Psoas muscle (tissue), 7 donors: ENCODE measurements at regions not wholly inside any gene's neighbourhood (a gene's known extent, or its start where the extent isn't known, plus 50 kb on each side); places are given as distances from the start of the nearest gene placed in this dataset.

Experiments
- ATAC-seq, 4 donors: fragments of 200-7000 bp; cut with Tn5 transposase; one replicate each; pipeline ENCODE4 v1.9.1; 2020; ENCODE audit warnings: moderate library complexity in 3 of 4, mild to moderate bottlenecking in 2 of 4
- DNase-seq, 2 donors: peaks; one replicate each; pipeline ENCODE4 v3.0.0-alpha.2; 2020
- H3K27ac ChIP-seq: fragments of 200-600 bp; one replicate; pipeline ENCODE4 v1.8.0; 2022
- H3K27me3 ChIP-seq, 3 donors: fragments of 200-600 bp in 1 of 3; one replicate each; pipeline versions ENCODE4 v1.6.1 to v1.8.0; 2013 to 2022; ENCODE audit warnings: low read length in 2 of 3, mild to moderate bottlenecking in 2 of 3, moderate library complexity in 1 of 3; ENCODE audit not compliant: insufficient read depth in 3 of 3
- H3K36me3 ChIP-seq, 2 donors: fragments of 200-600 bp in 1 of 2; one replicate each; pipeline versions ENCODE4 v1.6.1 to v1.8.0; 2013 to 2022; ENCODE audit warnings: low read depth in 1 of 2, mild to moderate bottlenecking in 1 of 2, moderate library complexity in 1 of 2; ENCODE audit not compliant: insufficient read depth in 1 of 2
- H3K4me1 ChIP-seq: fragments of 200-600 bp; one replicate; pipeline ENCODE4 v1.8.0; 2022
- H3K4me3 ChIP-seq: fragments of 200-600 bp; one replicate; pipeline ENCODE4 v1.8.0; 2022; ENCODE audit warnings: mild to moderate bottlenecking
- H3K9me3 ChIP-seq: fragments of 200-600 bp; one replicate; pipeline ENCODE4 v1.8.0; 2022
- CTCF ChIP-seq: fragments of 200-600 bp; IDR thresholded peaks from one replicate; pipeline ENCODE4 v1.8.0; 2022; ENCODE audit warnings: antibody characterized with exemption
- WGBS, 3 donors: extraction: QIAGEN DNeasy Blood & Tissue Kit; methylation state at CpG; one replicate each; pipeline versions ENCODE4 v1.1.6 to v1.1.7; 2013; 5-methylcytosine and 5-hydroxymethylcytosine counted together
- intact Hi-C, 2 donors: fragments of 100-400 bp; cut with DNase I; formaldehyde crosslinking; loops; one replicate each; pipeline versions ENCODE4 v1.11.0 to v1.14.2; 2022
- donor health status: healthy with polysubstance abuse.
- donor health status: DM: no; HTN: no; CAD: no; lungs with moderate emphysema.
- donor health status: Bipolar disorder and iron deficiency.
- donor health status: healthy.
- donor health status: DM: yes; HTN: yes; CAD: no.
- donor health status: DM: no; HTN: no; CAD: no.
- donor health status: DM: yes; HTN: yes; CAD: no.

- 89 to 97% (median 89%) methylated on average over 2 of the region's 2 CpGs for WGBS, 3 donors
These were observed 79.5 kb upstream of the KLHL25 start for GRCh38 chr15:85874236-85874635.

GRCh38 chr15:85875756-85876155 lies 81.0 kb upstream of the KLHL25 start:
- Histone ChIP-seq H3K4me1 (peaks cover 3% of the 10 kb centered on the region), H3K36me3 (no peaks in the 10 kb centered on the region), H3K4me3 (no peak overlapping the region), H3K9me3 (no peaks in the 10 kb centered on the region), H3K27me3 (peaks cover 0 to 7% (median 0%) of the 10 kb centered on the region in 3 donors), H3K27ac (no peak overlapping the region)
- intact Hi-C loops: no loop called here
- ATAC-seq: no peak
- WGBS, 3 donors: 85 to 97% (median 93%) methylated on average over 2 of the region's 2 CpGs
- no peak for DNase-seq
- no peak for TF ChIP-seq CTCF

More at GRCh38 chr15:85874236-85874635, 79.5 kb upstream of the KLHL25 start:
- intact Hi-C loops: no loop called here
- Histone ChIP-seq H3K4me1 (peaks cover 2% of the 10 kb centered on the region), H3K36me3 (no peaks in the 10 kb centered on the region), H3K4me3 (no peak overlapping the region), H3K9me3 (no peaks in the 10 kb centered on the region), H3K27ac (no peak overlapping the region), H3K27me3 (peaks cover 0 to 7% (median 0%) of the 10 kb centered on the region in 3 donors)
- ATAC-seq (no peak), DNase-seq (no peak)
- no peak for TF ChIP-seq CTCF

GRCh38 chr15:85878828-85879225 lies 84.1 kb upstream of the KLHL25 start:
- Histone ChIP-seq H3K27ac (no peak overlapping the region), H3K9me3 (no peaks in the 10 kb centered on the region), H3K4me1 (peaks cover 3% of the 10 kb centered on the region), H3K36me3 (no peaks in the 10 kb centered on the region), H3K27me3 (peaks cover 0 to 7% (median 0%) of the 10 kb centered on the region in 3 donors), H3K4me3 (no peak overlapping the region)
- intact Hi-C loops: no loop called here
- ATAC-seq (peak in 1 of 4 donors; percentile 41), DNase-seq (no peak)
- 12 to 26% (median 17%) methylated on average over 3 of the region's 3 CpGs for WGBS, 3 donors
- no peak for TF ChIP-seq CTCF

- Histone ChIP-seq H3K27ac (no peak overlapping the region), H3K4me3 (no peak overlapping the region), H3K9me3 (no peaks in the 10 kb centered on the region), H3K36me3 (no peaks in the 10 kb centered on the region), H3K27me3 (peaks cover 0 to 7% (median 0%) of the 10 kb centered on the region in 3 donors), H3K4me1 (peaks cover 3% of the 10 kb centered on the region)
- DNase-seq: no peak
- ATAC-seq: peak; percentile 78 to 88 (median 86)
- WGBS, 3 donors: 34 to 54% (median 40%) methylated on average over 20 of the region's 20 CpGs
- TF ChIP-seq CTCF: no peak
- intact Hi-C loops: no loop called here
These were observed 84.8 kb upstream of the KLHL25 start for GRCh38 chr15:85879334-85880163.
